PC-9 (cell line): ENCODE measurements at regions not wholly inside any gene's neighbourhood (a gene's known extent, or its start where the extent isn't known, plus 50 kb on each side); places are given as distances from the start of the nearest gene placed in this dataset.

Source experiments
- EZH2 ChIP-seq: fragments of 200-600 bp; sonication (generic); IDR thresholded peaks from 2 replicates; pipeline ENCODE4 v1.8.0; 2017; ENCODE audit warnings: antibody characterized with exemption, low read depth
- TF ChIP-seq, protein P1 (sequence below): fragments of 200-600 bp; sonication (generic); conservative IDR thresholded peaks from 2 replicates; pipeline ENCODE4 v1.6.1; 2017; ENCODE audit warnings: mixed run types, antibody characterized with exemption, mild to moderate bottlenecking, moderate library complexity

DNA sequence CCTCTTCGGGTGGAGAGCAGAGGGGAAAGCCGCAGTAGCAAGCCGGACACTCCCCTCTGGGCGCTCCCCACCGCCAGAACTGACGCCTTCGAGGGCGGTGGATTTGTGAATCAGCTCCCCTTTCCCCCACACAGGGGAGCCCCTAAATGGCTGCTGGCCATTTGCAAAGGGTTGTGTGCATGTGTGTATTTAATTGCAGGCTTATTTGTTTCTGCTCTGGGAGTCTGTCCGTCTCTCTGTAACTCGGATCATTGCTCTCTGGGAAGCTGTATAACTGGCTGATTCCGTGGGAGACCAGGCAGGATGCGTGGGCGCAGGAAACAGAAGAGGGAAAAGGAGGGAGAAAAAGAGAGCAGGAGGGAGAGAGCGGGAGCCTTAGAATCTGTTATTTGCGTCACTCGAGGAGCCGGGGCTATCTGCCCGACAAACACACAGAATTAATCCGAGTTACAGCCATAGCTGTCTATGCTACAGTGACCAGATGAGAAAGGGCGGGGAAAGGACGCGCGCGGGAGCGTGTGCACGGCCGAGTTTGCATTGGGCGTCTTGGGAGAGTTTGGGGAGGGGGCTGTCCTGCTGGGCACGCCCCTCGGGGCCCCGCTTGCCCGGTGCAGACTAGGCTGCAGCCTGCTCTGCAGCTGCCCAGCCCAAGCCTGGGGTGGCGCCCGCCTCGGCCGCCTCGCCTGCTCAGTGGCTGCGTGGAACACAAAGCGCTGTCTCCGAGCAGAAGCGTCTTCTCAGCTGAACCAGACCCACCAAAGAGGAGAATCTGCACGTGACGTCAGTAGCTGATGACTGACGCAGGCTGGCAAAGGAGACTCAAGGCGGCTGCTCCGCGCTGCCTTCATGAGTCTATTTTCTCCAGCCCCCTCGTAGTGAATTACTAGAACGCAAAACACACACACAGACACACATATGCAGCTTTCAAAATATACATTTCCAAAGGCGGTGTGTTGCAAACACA lies 105.3 kb upstream of the HSD17B12 start:
- TF ChIP-seq EZH2, result no peak
- TF ChIP-seq, protein P1, sequence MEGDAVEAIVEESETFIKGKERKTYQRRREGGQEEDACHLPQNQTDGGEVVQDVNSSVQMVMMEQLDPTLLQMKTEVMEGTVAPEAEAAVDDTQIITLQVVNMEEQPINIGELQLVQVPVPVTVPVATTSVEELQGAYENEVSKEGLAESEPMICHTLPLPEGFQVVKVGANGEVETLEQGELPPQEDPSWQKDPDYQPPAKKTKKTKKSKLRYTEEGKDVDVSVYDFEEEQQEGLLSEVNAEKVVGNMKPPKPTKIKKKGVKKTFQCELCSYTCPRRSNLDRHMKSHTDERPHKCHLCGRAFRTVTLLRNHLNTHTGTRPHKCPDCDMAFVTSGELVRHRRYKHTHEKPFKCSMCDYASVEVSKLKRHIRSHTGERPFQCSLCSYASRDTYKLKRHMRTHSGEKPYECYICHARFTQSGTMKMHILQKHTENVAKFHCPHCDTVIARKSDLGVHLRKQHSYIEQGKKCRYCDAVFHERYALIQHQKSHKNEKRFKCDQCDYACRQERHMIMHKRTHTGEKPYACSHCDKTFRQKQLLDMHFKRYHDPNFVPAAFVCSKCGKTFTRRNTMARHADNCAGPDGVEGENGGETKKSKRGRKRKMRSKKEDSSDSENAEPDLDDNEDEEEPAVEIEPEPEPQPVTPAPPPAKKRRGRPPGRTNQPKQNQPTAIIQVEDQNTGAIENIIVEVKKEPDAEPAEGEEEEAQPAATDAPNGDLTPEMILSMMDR, result no peak
